ENCODE measurements at regions not wholly inside any gene's neighbourhood (a gene's known extent, or its start where the extent isn't known, plus 50 kb on each side); places are given as distances from the start of the nearest gene placed in this dataset.

DNA sequence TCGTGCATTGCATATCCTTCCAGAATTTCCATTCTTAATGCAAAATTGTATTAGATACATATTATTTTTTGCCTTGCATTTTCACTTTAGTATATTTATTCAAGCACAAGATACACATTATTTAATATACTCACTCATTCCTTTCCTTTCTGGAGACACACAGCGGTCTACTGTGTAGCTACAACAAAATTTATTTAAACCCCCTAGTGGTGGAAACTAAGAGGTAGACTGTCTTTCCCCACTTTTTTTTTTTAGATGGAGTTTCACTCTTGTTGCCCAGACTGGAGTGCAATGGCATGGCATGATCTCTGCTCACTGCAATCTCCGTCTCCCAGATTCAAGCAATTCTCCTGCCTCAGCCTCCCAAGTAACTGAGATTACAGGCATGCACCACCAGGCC is 2040.3 kb upstream of the PCDH20 start:
- Histone ChIP-seq H2AFZ (no peak overlapping the region), H3K4me2 (no peak overlapping the region), H3K4me1 (ENCODE audit: insufficient read depth) (no peaks in the 10 kb centered on the region), H3K9me2 (ENCODE audit: insufficient read depth) (no peaks in the 10 kb centered on the region), H3K27me3 (ENCODE audit: insufficient read depth) (no peaks in the 10 kb centered on the region), H4K20me1 (replicated peaks; ENCODE audit: insufficient read depth) (no peaks in the 10 kb centered on the region), H3K27ac (ENCODE audit: low read depth) (no peak overlapping the region), H3K4me3 (no peak overlapping the region), H3K36me3 (ENCODE audit: insufficient read depth) (no peaks in the 10 kb centered on the region), H3K79me2 (replicated peaks; ENCODE audit: insufficient read depth) (no peaks in the 10 kb centered on the region), H3F3A (replicated peaks; ENCODE audit: low read depth) (no peaks in the 10 kb centered on the region)
- Mint-ChIP-seq H3K9me3 (no peaks in the 10 kb centered on the region), H3K36me3 (ENCODE audit: low read depth) (no peaks in the 10 kb centered on the region), H3K4me3 (no peak overlapping the region), H3K27ac (no peak overlapping the region), H3K27me3 (ENCODE audit: insufficient read depth, low read depth, poor library complexity) (peaks cover 1% of the 10 kb centered on the region), H3K4me1 (no peaks in the 10 kb centered on the region)
- TF ChIP-seq, protein P1, sequence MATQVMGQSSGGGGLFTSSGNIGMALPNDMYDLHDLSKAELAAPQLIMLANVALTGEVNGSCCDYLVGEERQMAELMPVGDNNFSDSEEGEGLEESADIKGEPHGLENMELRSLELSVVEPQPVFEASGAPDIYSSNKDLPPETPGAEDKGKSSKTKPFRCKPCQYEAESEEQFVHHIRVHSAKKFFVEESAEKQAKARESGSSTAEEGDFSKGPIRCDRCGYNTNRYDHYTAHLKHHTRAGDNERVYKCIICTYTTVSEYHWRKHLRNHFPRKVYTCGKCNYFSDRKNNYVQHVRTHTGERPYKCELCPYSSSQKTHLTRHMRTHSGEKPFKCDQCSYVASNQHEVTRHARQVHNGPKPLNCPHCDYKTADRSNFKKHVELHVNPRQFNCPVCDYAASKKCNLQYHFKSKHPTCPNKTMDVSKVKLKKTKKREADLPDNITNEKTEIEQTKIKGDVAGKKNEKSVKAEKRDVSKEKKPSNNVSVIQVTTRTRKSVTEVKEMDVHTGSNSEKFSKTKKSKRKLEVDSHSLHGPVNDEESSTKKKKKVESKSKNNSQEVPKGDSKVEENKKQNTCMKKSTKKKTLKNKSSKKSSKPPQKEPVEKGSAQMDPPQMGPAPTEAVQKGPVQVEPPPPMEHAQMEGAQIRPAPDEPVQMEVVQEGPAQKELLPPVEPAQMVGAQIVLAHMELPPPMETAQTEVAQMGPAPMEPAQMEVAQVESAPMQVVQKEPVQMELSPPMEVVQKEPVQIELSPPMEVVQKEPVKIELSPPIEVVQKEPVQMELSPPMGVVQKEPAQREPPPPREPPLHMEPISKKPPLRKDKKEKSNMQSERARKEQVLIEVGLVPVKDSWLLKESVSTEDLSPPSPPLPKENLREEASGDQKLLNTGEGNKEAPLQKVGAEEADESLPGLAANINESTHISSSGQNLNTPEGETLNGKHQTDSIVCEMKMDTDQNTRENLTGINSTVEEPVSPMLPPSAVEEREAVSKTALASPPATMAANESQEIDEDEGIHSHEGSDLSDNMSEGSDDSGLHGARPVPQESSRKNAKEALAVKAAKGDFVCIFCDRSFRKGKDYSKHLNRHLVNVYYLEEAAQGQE (IDR thresholded peaks at IDR 0.05; ENCODE audit: unreplicated experiment): no peak
- no peak for TF ChIP-seq EZH2phosphoT487 (IDR thresholded peaks at IDR 0.05; ENCODE audit: unreplicated experiment)
- no peak for TF ChIP-seq STAT1 (IDR thresholded peaks at IDR 0.05; ENCODE audit: unreplicated experiment)
- TF ChIP-seq, protein P2, sequence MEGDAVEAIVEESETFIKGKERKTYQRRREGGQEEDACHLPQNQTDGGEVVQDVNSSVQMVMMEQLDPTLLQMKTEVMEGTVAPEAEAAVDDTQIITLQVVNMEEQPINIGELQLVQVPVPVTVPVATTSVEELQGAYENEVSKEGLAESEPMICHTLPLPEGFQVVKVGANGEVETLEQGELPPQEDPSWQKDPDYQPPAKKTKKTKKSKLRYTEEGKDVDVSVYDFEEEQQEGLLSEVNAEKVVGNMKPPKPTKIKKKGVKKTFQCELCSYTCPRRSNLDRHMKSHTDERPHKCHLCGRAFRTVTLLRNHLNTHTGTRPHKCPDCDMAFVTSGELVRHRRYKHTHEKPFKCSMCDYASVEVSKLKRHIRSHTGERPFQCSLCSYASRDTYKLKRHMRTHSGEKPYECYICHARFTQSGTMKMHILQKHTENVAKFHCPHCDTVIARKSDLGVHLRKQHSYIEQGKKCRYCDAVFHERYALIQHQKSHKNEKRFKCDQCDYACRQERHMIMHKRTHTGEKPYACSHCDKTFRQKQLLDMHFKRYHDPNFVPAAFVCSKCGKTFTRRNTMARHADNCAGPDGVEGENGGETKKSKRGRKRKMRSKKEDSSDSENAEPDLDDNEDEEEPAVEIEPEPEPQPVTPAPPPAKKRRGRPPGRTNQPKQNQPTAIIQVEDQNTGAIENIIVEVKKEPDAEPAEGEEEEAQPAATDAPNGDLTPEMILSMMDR (conservative IDR thresholded peaks at IDR 0.05; ENCODE audit: low read depth in 2 of 2): peak; percentile 37 to 68
- TF ChIP-seq JUNB (IDR thresholded peaks at IDR 0.05; ENCODE audit: unreplicated experiment): no peak
- TF ChIP-seq NANOG (IDR thresholded peaks at IDR 0.05; ENCODE audit: borderline replicate concordance): no peak
- TF ChIP-seq ZNF331 (CRISPR knock-in tag; IDR thresholded peaks at IDR 0.05; ENCODE audit: low read depth): no peak
- TF ChIP-seq EZH2 (IDR thresholded peaks at IDR 0.05; ENCODE audit: low read depth, unreplicated experiment): no peak
- no peak for TF ChIP-seq POLR2AphosphoS5 (IDR thresholded peaks at IDR 0.05; ENCODE audit: low read depth)
- ATAC-seq (peak; percentile 73), DNase-seq (ENCODE audit: low spot score) (peak; percentile 59)

DNA sequence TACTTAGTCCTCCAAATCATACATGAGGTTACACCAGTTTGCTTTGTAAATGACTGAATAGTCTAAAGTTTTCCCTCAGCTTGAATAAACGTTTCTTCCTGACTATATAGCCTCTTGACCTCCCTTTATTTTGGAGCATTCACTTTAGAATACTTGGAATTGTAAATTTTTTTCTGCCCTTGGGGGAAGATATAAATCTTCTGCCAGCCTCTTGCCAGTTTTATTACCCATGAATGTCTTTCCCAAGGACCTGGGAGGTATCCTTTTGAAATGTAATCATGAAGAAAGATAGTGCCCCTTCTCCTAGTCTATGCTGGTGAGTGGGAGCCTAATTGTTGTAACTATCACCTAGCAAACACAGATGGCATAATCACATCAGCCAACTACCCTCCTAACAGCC is 2033.9 kb upstream of the PCDH20 start:
- no peak overlapping the region for H2AFZ ChIP-seq
- no peaks in the 10 kb centered on the region for H3F3A ChIP-seq (replicated peaks; ENCODE audit: low read depth)
- ATAC-seq: no peak
- H3K4me2 ChIP-seq: no peak overlapping the region
- no peak overlapping the region for H3K27ac ChIP-seq (ENCODE audit: low read depth)
- no peaks in the 10 kb centered on the region for H3K79me2 ChIP-seq (replicated peaks; ENCODE audit: insufficient read depth)
- no peak overlapping the region for H3K4me3 ChIP-seq
- Mint-ChIP-seq H3K27ac (no peak overlapping the region), H3K4me1 (no peaks in the 10 kb centered on the region), H3K4me3 (no peak overlapping the region), H3K9me3 (no peaks in the 10 kb centered on the region), H3K27me3 (ENCODE audit: insufficient read depth, low read depth, poor library complexity) (no peaks in the 10 kb centered on the region), H3K36me3 (ENCODE audit: low read depth) (no peaks in the 10 kb centered on the region)
- H4K20me1 ChIP-seq (replicated peaks; ENCODE audit: insufficient read depth): no peaks in the 10 kb centered on the region
- no peaks in the 10 kb centered on the region for H3K27me3 ChIP-seq (ENCODE audit: insufficient read depth)
- no peaks in the 10 kb centered on the region for H3K36me3 ChIP-seq (ENCODE audit: insufficient read depth)
- DNase-seq (ENCODE audit: low spot score): no peak
- H3K4me1 ChIP-seq (ENCODE audit: insufficient read depth): no peaks in the 10 kb centered on the region
- 0 out of 2 replicates have a peak, but pooled peaks cover 3% of the 10 kb centered on the region for H3K9me2 ChIP-seq (ENCODE audit: insufficient read depth)
- TF ChIP-seq JUNB (IDR thresholded peaks at IDR 0.05; ENCODE audit: unreplicated experiment) (no peak), ZNF331 (CRISPR knock-in tag; IDR thresholded peaks at IDR 0.05; ENCODE audit: low read depth) (no peak), ZNF114 (CRISPR knock-in tag; IDR thresholded peaks at IDR 0.05) (no peak), POLR2AphosphoS5 (IDR thresholded peaks at IDR 0.05; ENCODE audit: low read depth) (no peak)
- TF ChIP-seq, protein P3, sequence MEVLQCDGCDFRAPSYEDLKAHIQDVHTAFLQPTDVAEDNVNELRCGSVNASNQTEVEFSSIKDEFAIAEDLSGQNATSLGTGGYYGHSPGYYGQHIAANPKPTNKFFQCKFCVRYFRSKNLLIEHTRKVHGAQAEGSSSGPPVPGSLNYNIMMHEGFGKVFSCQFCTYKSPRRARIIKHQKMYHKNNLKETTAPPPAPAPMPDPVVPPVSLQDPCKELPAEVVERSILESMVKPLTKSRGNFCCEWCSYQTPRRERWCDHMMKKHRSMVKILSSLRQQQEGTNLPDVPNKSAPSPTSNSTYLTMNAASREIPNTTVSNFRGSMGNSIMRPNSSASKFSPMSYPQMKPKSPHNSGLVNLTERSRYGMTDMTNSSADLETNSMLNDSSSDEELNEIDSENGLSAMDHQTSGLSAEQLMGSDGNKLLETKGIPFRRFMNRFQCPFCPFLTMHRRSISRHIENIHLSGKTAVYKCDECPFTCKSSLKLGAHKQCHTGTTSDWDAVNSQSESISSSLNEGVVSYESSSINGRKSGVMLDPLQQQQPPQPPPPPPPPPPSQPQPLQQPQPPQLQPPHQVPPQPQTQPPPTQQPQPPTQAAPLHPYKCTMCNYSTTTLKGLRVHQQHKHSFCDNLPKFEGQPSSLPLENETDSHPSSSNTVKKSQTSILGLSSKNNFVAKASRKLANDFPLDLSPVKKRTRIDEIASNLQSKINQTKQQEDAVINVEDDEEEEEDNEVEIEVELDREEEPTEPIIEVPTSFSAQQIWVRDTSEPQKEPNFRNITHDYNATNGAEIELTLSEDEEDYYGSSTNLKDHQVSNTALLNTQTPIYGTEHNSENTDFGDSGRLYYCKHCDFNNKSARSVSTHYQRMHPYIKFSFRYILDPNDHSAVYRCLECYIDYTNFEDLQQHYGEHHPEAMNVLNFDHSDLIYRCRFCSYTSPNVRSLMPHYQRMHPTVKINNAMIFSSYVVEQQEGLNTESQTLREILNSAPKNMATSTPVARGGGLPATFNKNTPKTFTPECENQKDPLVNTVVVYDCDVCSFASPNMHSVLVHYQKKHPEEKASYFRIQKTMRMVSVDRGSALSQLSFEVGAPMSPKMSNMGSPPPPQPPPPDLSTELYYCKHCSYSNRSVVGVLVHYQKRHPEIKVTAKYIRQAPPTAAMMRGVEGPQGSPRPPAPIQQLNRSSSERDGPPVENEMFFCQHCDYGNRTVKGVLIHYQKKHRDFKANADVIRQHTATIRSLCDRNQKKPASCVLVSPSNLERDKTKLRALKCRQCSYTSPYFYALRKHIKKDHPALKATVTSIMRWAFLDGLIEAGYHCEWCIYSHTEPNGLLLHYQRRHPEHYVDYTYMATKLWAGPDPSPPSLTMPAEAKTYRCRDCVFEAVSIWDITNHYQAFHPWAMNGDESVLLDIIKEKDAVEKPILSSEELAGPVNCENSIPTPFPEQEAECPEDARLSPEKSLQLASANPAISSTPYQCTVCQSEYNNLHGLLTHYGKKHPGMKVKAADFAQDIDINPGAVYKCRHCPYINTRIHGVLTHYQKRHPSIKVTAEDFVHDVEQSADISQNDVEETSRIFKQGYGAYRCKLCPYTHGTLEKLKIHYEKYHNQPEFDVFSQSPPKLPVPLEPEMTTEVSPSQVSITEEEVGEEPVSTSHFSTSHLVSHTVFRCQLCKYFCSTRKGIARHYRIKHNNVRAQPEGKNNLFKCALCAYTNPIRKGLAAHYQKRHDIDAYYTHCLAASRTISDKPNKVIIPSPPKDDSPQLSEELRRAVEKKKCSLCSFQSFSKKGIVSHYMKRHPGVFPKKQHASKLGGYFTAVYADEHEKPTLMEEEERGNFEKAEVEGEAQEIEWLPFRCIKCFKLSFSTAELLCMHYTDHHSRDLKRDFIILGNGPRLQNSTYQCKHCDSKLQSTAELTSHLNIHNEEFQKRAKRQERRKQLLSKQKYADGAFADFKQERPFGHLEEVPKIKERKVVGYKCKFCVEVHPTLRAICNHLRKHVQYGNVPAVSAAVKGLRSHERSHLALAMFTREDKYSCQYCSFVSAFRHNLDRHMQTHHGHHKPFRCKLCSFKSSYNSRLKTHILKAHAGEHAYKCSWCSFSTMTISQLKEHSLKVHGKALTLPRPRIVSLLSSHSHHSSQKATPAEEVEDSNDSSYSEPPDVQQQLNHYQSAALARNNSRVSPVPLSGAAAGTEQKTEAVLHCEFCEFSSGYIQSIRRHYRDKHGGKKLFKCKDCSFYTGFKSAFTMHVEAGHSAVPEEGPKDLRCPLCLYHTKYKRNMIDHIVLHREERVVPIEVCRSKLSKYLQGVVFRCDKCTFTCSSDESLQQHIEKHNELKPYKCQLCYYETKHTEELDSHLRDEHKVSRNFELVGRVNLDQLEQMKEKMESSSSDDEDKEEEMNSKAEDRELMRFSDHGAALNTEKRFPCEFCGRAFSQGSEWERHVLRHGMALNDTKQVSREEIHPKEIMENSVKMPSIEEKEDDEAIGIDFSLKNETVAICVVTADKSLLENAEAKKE (CRISPR knock-in tag; IDR thresholded peaks at IDR 0.05): no peak

All from GM23338 (cell line).